DOHH2 (cell line): ENCODE measurements at regions not wholly inside any gene's neighbourhood (a gene's known extent, or its start where the extent isn't known, plus 50 kb on each side); places are given as distances from the start of the nearest gene placed in this dataset.

Source experiments
- H3F3A ChIP-seq: fragments of 200-600 bp; sonication (generic), shearing (Covaris generic); 2 replicates; pipeline ENCODE4 v1.6.0; 2016; ENCODE audit warnings: antibody characterized with exemption, mild to moderate bottlenecking; ENCODE audit not compliant: control insufficient read depth, insufficient read depth
- H3K27ac ChIP-seq: fragments of 200-600 bp; sonication (generic); 2 replicates; pipeline ENCODE4 v1.5.1; 2014; ENCODE audit warnings: low read depth, mild to moderate bottlenecking, low read length, moderate library complexity
- H3K27me3 ChIP-seq: fragments of 200-600 bp; sonication (generic); 2 replicates; pipeline ENCODE4 v1.6.1; 2014; ENCODE audit warnings: mild to moderate bottlenecking, low read length, mixed read lengths; ENCODE audit not compliant: control insufficient read depth
- H3K36me3 ChIP-seq: fragments of 200-600 bp; sonication (generic); 2 replicates; pipeline ENCODE4 v1.6.1; 2014; ENCODE audit warnings: mild to moderate bottlenecking, low read length, moderate library complexity, mixed read lengths; ENCODE audit not compliant: control insufficient read depth
- H3K4me1 ChIP-seq: fragments of 200-600 bp; sonication (generic); 2 replicates; pipeline ENCODE4 v1.6.1; 2014; ENCODE audit warnings: mild to moderate bottlenecking, low read length, mixed read lengths; ENCODE audit not compliant: control insufficient read depth
- H3K4me2 ChIP-seq: fragments of 200-600 bp; sonication (generic); 2 replicates; pipeline ENCODE4 v1.6.0; 2014; ENCODE audit warnings: mild to moderate bottlenecking, low read length, moderate library complexity
- H3K4me3 ChIP-seq: fragments of 200-600 bp; sonication (generic); 2 replicates; pipeline ENCODE4 v1.5.1; 2014; ENCODE audit warnings: mild to moderate bottlenecking, low read length, mixed read lengths
- H3K79me2 ChIP-seq: fragments of 200-600 bp; sonication (generic); 2 replicates; pipeline ENCODE4 v1.6.1; 2014; ENCODE audit warnings: mild to moderate bottlenecking, low read length, mixed read lengths; ENCODE audit not compliant: control insufficient read depth
- H3K9me2 ChIP-seq: fragments of 200-600 bp; sonication (generic); replicated peaks from 2 replicates; pipeline ENCODE4 v1.6.1; 2014; ENCODE audit warnings: mild to moderate bottlenecking, low read length, mixed read lengths; ENCODE audit not compliant: control insufficient read depth
- H3K9me3 ChIP-seq: fragments of 200-600 bp; sonication (generic); 2 replicates; pipeline ENCODE4 v1.6.1; 2014; ENCODE audit warnings: antibody characterized with exemption, low read length, mixed read lengths; ENCODE audit not compliant: control insufficient read depth, insufficient read depth
- H4K20me1 ChIP-seq: fragments of 200-600 bp; sonication (generic); 2 replicates; pipeline ENCODE4 v1.6.0; 2014; ENCODE audit warnings: low read depth, mild to moderate bottlenecking, antibody characterized with exemption, low read length, moderate library complexity; ENCODE audit not compliant: control insufficient read depth, insufficient read depth
- EZH2phosphoT487 ChIP-seq: fragments of 200-600 bp; sonication (generic); IDR thresholded peaks from 2 replicates; pipeline ENCODE4 v1.6.1; 2017; ENCODE audit warnings: borderline replicate concordance, mild to moderate bottlenecking, antibody characterized with exemption, low read length, moderate library complexity, mixed read lengths
- TF ChIP-seq, protein P1 (sequence below): fragments of 200-600 bp; sonication (generic); IDR thresholded peaks from one replicate; pipeline ENCODE4 v1.5.1; 2014; ENCODE audit warnings: antibody characterized with exemption, mild to moderate bottlenecking, low read depth, low read length; ENCODE audit not compliant: poor library complexity, severe bottlenecking

DNA sequence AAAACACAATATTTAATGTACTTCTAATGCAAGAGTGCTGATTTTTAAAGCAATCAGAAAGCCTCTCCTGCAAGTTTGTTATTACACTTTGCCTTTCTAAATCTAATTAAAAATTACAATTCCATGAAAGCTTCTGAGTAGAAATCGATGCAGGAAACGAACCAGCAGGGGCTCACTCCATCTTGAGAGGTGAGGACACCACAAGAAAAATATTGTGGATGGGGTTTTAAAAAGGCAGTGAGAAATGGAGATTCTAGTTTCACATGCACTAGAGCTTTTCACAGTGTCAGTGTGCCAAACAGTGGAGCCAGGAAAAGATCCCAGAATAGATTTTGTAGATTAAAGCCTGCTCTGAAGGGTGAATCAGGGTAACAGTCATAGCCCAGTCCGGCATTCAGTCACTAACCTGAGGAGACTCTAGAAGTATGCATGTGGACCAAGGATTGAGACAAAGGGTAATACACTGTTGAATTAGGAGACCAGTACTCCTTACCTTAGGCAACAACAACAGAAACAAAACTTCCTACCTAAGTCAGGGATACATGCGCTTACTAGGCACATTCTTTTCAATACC, 362.3 kb downstream of the NAF1 start:
- Histone ChIP-seq H3K4me3 (no peak overlapping the region), H4K20me1 (no peaks in the 10 kb centered on the region)
- TF ChIP-seq, protein P1, sequence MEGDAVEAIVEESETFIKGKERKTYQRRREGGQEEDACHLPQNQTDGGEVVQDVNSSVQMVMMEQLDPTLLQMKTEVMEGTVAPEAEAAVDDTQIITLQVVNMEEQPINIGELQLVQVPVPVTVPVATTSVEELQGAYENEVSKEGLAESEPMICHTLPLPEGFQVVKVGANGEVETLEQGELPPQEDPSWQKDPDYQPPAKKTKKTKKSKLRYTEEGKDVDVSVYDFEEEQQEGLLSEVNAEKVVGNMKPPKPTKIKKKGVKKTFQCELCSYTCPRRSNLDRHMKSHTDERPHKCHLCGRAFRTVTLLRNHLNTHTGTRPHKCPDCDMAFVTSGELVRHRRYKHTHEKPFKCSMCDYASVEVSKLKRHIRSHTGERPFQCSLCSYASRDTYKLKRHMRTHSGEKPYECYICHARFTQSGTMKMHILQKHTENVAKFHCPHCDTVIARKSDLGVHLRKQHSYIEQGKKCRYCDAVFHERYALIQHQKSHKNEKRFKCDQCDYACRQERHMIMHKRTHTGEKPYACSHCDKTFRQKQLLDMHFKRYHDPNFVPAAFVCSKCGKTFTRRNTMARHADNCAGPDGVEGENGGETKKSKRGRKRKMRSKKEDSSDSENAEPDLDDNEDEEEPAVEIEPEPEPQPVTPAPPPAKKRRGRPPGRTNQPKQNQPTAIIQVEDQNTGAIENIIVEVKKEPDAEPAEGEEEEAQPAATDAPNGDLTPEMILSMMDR = no peak
- no peak for TF ChIP-seq EZH2phosphoT487

DNA sequence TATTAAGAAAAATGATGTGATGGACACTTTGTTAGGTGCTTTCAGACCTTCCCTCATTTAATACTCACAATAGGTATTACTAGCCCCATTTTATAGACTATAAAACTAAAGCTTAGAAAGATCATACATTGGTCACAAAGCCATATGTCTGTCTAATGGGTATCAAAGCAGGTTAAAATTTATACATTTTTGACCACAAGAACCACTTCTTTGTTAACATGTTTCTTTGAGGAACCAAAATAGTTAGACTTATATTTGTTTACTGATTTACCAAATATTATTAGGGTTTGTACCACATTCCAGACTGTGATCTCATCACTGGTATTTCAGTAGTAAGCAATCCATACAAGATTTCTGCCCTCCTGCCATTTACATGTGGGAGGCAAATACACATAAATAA, 363.3 kb downstream of the NAF1 start:
- Histone ChIP-seq H3K4me2 (no peak overlapping the region), H3K27ac (no peak overlapping the region), H3K27me3 (no peaks in the 10 kb centered on the region), H3K4me3 (no peak overlapping the region), H4K20me1 (no peaks in the 10 kb centered on the region), H3K36me3 (no peaks in the 10 kb centered on the region), H3F3A (no peaks in the 10 kb centered on the region), H3K9me3 (no peaks in the 10 kb centered on the region), H3K9me2 (no peaks in the 10 kb centered on the region), H3K4me1 (no peaks in the 10 kb centered on the region), H3K79me2 (no peaks in the 10 kb centered on the region)
- TF ChIP-seq EZH2phosphoT487 = no peak
- TF ChIP-seq, protein P1 = no peak

More for the DNA sequence above, 362.3 kb downstream of the NAF1 start:
- H3K4me1 ChIP-seq = no peaks in the 10 kb centered on the region
- no peaks in the 10 kb centered on the region for H3K36me3 ChIP-seq
- no peak overlapping the region for H3K4me2 ChIP-seq
- H3K27ac ChIP-seq = no peak overlapping the region
- no peaks in the 10 kb centered on the region for H3F3A ChIP-seq
- no peaks in the 10 kb centered on the region for H3K27me3 ChIP-seq
- H3K79me2 ChIP-seq = no peaks in the 10 kb centered on the region
- no peaks in the 10 kb centered on the region for H3K9me2 ChIP-seq
- no peaks in the 10 kb centered on the region for H3K9me3 ChIP-seq

DNA sequence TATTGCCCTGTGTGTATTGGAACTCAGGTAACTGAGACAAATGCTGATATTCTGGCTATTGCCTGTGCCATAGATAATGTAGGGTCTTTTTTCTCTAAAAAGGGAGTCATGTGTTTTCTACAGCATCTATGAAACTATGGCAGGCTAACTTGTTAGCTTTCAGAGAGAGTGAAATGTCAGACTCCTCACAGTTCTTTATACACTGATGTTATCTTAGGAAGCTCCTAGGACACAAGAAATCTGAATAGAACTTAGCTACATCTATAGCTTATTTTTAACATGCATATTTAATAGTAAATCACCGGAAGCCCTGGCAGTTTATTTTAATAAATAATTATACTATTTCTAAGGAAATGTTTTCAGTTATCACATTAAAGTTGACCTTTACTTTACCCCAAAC, 369.6 kb downstream of the NAF1 start:
- Histone ChIP-seq H3K27ac (no peak overlapping the region), H3K27me3 (no peaks in the 10 kb centered on the region), H4K20me1 (no peaks in the 10 kb centered on the region), H3K9me3 (no peaks in the 10 kb centered on the region), H3K79me2 (no peaks in the 10 kb centered on the region), H3K4me2 (no peak overlapping the region), H3K4me1 (no peaks in the 10 kb centered on the region), H3K4me3 (no peak overlapping the region), H3K9me2 (no peaks in the 10 kb centered on the region), H3F3A (no peaks in the 10 kb centered on the region), H3K36me3 (no peaks in the 10 kb centered on the region)
- no peak for TF ChIP-seq EZH2phosphoT487
- TF ChIP-seq, protein P1 = no peak

DNA sequence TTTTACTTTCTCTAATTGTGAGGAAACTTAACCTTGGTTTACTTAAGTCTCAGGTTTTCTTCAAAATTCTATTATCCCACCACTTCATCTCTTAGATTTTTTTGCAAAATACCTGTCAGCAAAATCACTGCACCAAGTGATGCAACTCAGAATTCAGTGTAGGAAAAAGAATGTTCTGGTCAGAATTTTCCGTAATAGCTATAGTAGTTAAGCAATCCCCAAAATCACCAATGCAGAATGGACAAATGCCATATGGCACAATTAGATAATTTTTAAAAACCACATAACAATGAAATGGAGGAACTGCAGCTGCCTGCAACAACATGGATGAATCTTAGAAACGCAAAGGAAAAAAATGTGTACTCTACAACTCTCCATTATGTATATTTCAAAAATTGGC, 373.1 kb downstream of the NAF1 start:
- Histone ChIP-seq H3K4me1 (no peaks in the 10 kb centered on the region), H3K9me3 (no peaks in the 10 kb centered on the region), H3K4me3 (no peak overlapping the region), H3K27ac (no peak overlapping the region), H3K79me2 (no peaks in the 10 kb centered on the region), H3K9me2 (no peaks in the 10 kb centered on the region), H3K27me3 (no peaks in the 10 kb centered on the region), H3K4me2 (no peak overlapping the region), H3F3A (no peaks in the 10 kb centered on the region), H4K20me1 (no peaks in the 10 kb centered on the region), H3K36me3 (no peaks in the 10 kb centered on the region)
- TF ChIP-seq EZH2phosphoT487 = no peak
- TF ChIP-seq, protein P1 = no peak
